ENCODE measurements at regions not wholly inside any gene's neighbourhood (a gene's known extent, or its start where the extent isn't known, plus 50 kb on each side); places are given as distances from the start of the nearest gene placed in this dataset.
"Not testable (repeated sequence)": the region's sequence is repeated elsewhere in the genome, so short reads cannot be mapped to it uniquely, and the experiment has no call there.

GRCh38 chr2:43009448-43009847 lies 217.0 kb downstream of the ZFP36L2 start:
- DNase-seq: no peak

GRCh38 chr2:43008388-43008787 lies 216.0 kb upstream of the HAAO start:
- DNase-seq: no peak

GRCh38 chr2:43007901-43008300 lies 215.5 kb upstream of the HAAO start:
- no peak for DNase-seq

GRCh38 chr2:43006834-43007543 lies 214.6 kb upstream of the HAAO start:
- DNase-seq: no peak

- DNase-seq: no peak
These were observed 213.8 kb upstream of the HAAO start for GRCh38 chr2:43005975-43006833.

GRCh38 chr2:43005245-43005974 lies 213.0 kb upstream of the HAAO start:
- DNase-seq: no peak

GRCh38 chr2:43004879-43005244 lies 212.5 kb upstream of the HAAO start:
- DNase-seq: no peak

- DNase-seq: not testable (repeated sequence)
These were observed 211.9 kb upstream of the HAAO start for GRCh38 chr2:43004126-43004865.

GRCh38 chr2:43003702-43004101 lies 211.3 kb upstream of the HAAO start:
- DNase-seq: no peak

- DNase-seq: no peak
These were observed 209.5 kb upstream of the HAAO start for GRCh38 chr2:43001787-43002468.

GRCh38 chr2:43001055-43001378 lies 208.6 kb upstream of the HAAO start:
- no peak for DNase-seq

GRCh38 chr2:43000242-43001054 lies 208.1 kb upstream of the HAAO start:
- no peak for DNase-seq

- no peak for DNase-seq
These were observed 207.5 kb upstream of the HAAO start for GRCh38 chr2:42999856-43000241.

GRCh38 chr2:42999391-42999841 lies 207.0 kb upstream of the HAAO start:
- no peak for DNase-seq

GRCh38 chr2:42998721-42999120 lies 206.3 kb upstream of the HAAO start:
- DNase-seq: no peak

GRCh38 chr2:42996528-42996927 lies 204.1 kb upstream of the HAAO start:
- no peak for DNase-seq

- DNase-seq: no peak
These were observed 203.5 kb upstream of the HAAO start for GRCh38 chr2:42995752-42996422.

- DNase-seq: not testable (repeated sequence)
These were observed 197.1 kb upstream of the HAAO start for GRCh38 chr2:42989283-42990081.

GRCh38 chr2:42988055-42988454 lies 195.7 kb upstream of the HAAO start:
- DNase-seq: not testable (repeated sequence)

Data from NCI-H1092 (cell line).